ENCODE measurements at regions not wholly inside any gene's neighbourhood (a gene's known extent, or its start where the extent isn't known, plus 50 kb on each side); places are given as distances from the start of the nearest gene placed in this dataset.

GRCh38 chr3:157606852-157607197 is 103.6 kb upstream of the VEPH1 start:
- TF ChIP-seq TCF4 (CRISPR knock-in tag; IDR thresholded peaks at IDR 0.05; ENCODE audit: borderline replicate concordance) (no peak), TOX (CRISPR knock-in tag; IDR thresholded peaks at IDR 0.05; ENCODE audit: borderline replicate concordance) (no peak), RARB (CRISPR knock-in tag; IDR thresholded peaks at IDR 0.05) (no peak), ZFP30 (CRISPR knock-in tag; IDR thresholded peaks at IDR 0.05) (no peak), OSR1 (CRISPR knock-in tag; IDR thresholded peaks at IDR 0.05) (no peak), ZNF70 (CRISPR knock-in tag; IDR thresholded peaks at IDR 0.05) (no peak), CREB5 (CRISPR knock-in tag; IDR thresholded peaks at IDR 0.05; ENCODE audit: low read depth) (no peak), BACH2 (CRISPR knock-in tag; IDR thresholded peaks at IDR 0.05; ENCODE audit: borderline replicate concordance) (no peak), PATZ1 (CRISPR knock-in tag; IDR thresholded peaks at IDR 0.05; ENCODE audit: borderline replicate concordance) (no peak), PPARA (CRISPR knock-in tag; IDR thresholded peaks at IDR 0.05; ENCODE audit: borderline replicate concordance) (no peak), CSRNP3 (CRISPR knock-in tag; IDR thresholded peaks at IDR 0.05) (no peak), TSHZ2 (CRISPR knock-in tag; IDR thresholded peaks at IDR 0.05) (no peak), GLIS3 (CRISPR knock-in tag; IDR thresholded peaks at IDR 0.05) (no peak), SNAI2 (CRISPR knock-in tag; IDR thresholded peaks at IDR 0.05) (no peak)
